K562 (cell line): ENCODE measurements at regions not wholly inside any gene's neighbourhood (a gene's known extent, or its start where the extent isn't known, plus 50 kb on each side); places are given as distances from the start of the nearest gene placed in this dataset.
A peak's percentile ranks its signal among the peaks of the same experiment; 100 is the strongest.

ENCODE experiments used
- CSDE1 ChIP-seq, 2 experiments: fragments of 450-650 bp; IDR thresholded peaks; 2 replicates each; pipeline ENCODE4 v1.6.1; 2016; ENCODE audit warnings: mild to moderate bottlenecking in 1 of 2
- DIDO1 ChIP-seq: fragments of 450-650 bp; IDR thresholded peaks from 2 replicates; pipeline ENCODE4 v1.6.1; 2016; ENCODE audit warnings: low read depth, missing biosample characterization, missing genetic modification characterization
- ELF1 ChIP-seq: fragments of 200-800 bp; sonication (Bioruptor generic); IDR thresholded peaks from 2 replicates; pipeline ENCODE4 v1.6.1; 2016; ENCODE audit warnings: missing genetic modification characterization, missing compliant biosample characterization
- ERF ChIP-seq: fragments of 450-650 bp; formaldehyde crosslinking; IDR thresholded peaks from 2 replicates; pipeline ENCODE4 v1.4.0; 2020; ENCODE audit warnings: mild to moderate bottlenecking, mixed read lengths
- GABPA ChIP-seq: fragments of 200-800 bp; sonication (Bioruptor generic); conservative IDR thresholded peaks from 2 replicates; pipeline ENCODE4 v1.6.1; 2016; ENCODE audit warnings: low read depth, missing genetic modification characterization, missing compliant biosample characterization
- SP2 ChIP-seq: IDR thresholded peaks from 2 replicates; pipeline ENCODE4 v1.6.1; 2011; ENCODE audit warnings: mild to moderate bottlenecking, low read depth, low read length, moderate library complexity; ENCODE audit not compliant: poor library complexity, severe bottlenecking; ENCODE audit errors: extremely low read depth
- ZNF584 ChIP-seq: fragments of 200-800 bp; sonication (Bioruptor generic); IDR thresholded peaks from 2 replicates; pipeline ENCODE4 v1.6.1; 2016; ENCODE audit warnings: low read depth, mild to moderate bottlenecking, missing genetic modification characterization, missing compliant biosample characterization
- ZNF766 ChIP-seq: fragments of 200-800 bp; sonication (Bioruptor generic); conservative IDR thresholded peaks from 2 replicates; pipeline ENCODE4 v1.6.1; 2016; ENCODE audit warnings: missing genetic modification characterization, missing compliant biosample characterization
- TF ChIP-seq, protein P1 (sequence below), 2 experiments: fragments of 450-650 bp; IDR thresholded peaks; 2 replicates each; pipeline ENCODE4 v1.6.1; 2018; ENCODE audit warnings: mild to moderate bottlenecking in 2 of 2, low read depth in 1 of 2; ENCODE audit not compliant: partially characterized antibody in 2 of 2

DNA sequence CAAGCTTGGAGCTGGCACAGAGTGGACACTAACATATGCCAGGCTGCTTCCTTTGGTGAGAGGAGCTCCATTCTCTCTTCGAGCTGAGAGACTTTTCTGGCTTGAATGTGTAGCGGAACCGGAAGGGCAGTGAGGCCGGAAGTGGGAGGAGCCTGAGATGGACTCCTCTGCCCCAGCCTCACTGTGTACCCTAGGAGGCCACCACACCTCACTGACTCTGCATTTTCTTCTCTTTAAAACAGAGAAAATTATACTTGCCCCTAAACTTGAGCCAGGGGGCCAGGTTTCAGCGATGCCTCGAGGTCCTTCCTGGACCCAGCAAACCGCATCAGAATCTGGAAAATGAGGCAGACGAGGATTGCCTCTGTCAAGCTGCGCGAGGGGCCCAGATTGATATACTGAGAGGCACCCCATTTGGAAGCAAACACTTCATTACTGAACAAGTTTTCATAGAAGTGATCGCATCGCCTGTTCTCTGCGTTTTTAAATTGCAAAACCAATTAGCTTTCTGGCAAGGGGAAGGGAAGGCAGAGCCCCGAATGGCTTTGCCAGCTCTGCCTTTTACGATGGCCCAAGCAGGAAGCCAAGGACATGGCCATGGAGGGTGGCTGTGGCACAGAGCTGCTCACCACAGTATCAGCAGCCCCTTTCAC lies 708.1 kb downstream of the PTPRU start (continued):
- TF ChIP-seq, protein P1, sequence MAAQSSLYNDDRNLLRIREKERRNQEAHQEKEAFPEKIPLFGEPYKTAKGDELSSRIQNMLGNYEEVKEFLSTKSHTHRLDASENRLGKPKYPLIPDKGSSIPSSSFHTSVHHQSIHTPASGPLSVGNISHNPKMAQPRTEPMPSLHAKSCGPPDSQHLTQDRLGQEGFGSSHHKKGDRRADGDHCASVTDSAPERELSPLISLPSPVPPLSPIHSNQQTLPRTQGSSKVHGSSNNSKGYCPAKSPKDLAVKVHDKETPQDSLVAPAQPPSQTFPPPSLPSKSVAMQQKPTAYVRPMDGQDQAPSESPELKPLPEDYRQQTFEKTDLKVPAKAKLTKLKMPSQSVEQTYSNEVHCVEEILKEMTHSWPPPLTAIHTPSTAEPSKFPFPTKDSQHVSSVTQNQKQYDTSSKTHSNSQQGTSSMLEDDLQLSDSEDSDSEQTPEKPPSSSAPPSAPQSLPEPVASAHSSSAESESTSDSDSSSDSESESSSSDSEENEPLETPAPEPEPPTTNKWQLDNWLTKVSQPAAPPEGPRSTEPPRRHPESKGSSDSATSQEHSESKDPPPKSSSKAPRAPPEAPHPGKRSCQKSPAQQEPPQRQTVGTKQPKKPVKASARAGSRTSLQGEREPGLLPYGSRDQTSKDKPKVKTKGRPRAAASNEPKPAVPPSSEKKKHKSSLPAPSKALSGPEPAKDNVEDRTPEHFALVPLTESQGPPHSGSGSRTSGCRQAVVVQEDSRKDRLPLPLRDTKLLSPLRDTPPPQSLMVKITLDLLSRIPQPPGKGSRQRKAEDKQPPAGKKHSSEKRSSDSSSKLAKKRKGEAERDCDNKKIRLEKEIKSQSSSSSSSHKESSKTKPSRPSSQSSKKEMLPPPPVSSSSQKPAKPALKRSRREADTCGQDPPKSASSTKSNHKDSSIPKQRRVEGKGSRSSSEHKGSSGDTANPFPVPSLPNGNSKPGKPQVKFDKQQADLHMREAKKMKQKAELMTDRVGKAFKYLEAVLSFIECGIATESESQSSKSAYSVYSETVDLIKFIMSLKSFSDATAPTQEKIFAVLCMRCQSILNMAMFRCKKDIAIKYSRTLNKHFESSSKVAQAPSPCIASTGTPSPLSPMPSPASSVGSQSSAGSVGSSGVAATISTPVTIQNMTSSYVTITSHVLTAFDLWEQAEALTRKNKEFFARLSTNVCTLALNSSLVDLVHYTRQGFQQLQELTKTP (IDR thresholded peaks at IDR 0.05; ENCODE audit: low read depth in 1 of 2, partially characterized antibody in 2 of 2) = no peak
- no peak for TF ChIP-seq SP2
- no peak for TF ChIP-seq ERF (CRISPR knock-in tag)
- no peak for TF ChIP-seq ZNF584 (CRISPR knock-in tag)
- 0 out of 2 replicates have a peak, but pooled peaks have one; percentile 25 for TF ChIP-seq ZNF766
- TF ChIP-seq ELF1 (tag) = peak; percentile 81
- TF ChIP-seq GABPA = peak; percentile 87
- no peak for TF ChIP-seq CSDE1 (IDR thresholded peaks at IDR 0.05)
- no peak for TF ChIP-seq DIDO1 (tag)
